ENCODE measurements at regions not wholly inside any gene's neighbourhood (a gene's known extent, or its start where the extent isn't known, plus 50 kb on each side); places are given as distances from the start of the nearest gene placed in this dataset.
A peak's percentile ranks its signal among the peaks of the same experiment; 100 is the strongest.

DNA sequence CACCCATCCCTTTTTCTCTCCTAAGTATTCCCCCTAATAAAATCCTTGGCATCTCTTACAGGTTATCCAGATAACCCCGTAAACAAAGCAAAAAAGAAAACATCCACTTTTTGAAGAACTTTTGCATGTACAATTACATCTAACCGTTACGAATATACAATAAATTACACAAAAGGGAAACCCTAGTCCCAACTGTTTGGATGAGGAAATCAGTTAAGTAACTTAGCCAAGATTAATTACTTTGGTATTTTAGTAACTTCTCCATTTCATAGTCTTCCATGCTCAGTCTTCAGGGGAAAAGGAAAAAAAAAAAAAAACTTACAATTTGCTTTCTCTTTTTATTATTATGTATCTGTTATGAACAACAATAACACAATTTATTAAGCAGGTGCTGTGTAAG lies 212.9 kb downstream of the ACTL7B start:
- no peak for DNase-seq

DNA sequence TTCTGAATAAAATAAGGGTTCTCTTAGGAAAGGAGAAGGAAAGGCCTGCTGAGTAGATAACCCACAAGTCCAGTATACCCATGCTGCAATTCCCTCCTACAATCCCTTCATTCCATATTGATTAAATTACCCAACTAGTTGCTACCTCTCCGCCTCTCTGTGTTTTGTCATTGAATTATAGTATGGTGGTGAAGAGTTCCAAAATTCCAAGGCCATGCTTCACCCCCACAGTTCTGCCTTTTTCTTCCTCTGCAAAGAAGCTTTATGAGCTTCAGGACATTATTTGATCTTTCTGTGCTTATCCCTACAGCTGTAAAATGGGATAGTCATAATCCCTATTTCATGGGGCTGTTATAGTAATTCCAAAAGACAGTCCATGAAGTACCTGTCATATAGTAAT lies 215.6 kb downstream of the ACTL7B start:
- peak; percentile 83 for DNase-seq

DNA sequence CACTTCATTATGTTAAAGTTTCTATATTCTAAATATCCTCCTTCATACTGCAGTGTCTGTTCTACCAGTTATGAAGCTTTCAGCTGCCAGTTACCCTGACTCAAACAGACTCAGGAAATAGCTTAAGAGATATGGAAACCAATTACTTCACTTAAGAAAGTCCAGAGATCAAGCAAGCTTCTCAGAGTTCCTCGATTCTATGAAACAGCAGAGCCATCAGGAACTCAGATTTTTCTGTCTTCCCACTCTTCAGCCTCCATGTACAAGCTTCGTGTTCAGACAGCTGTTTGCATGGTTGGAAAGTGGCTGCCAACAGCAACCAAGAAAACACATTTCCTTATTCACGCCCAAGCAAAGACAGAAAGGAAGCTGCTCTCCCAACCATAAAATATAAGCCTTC lies 216.1 kb downstream of the ACTL7B start:
- no peak for DNase-seq

DNA sequence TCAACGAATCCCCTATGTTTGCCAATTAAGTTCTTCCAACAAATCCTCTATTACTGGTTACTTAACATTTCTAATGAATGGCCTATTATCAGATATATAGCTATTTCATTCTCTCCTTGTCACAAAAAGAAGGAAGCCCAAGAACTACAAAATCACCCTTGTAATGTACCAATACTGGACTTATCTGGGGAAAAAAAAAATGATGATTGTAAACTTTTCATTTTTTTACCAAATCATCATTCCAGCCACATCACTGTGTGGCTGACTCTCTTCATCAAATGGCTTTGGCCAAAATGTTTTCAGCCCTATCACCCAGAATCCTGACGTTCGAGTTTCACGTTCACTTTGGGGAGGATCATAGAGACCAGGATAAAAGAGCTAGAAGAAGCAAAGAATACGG lies 216.7 kb downstream of the ACTL7B start:
- no peak for DNase-seq

DNA sequence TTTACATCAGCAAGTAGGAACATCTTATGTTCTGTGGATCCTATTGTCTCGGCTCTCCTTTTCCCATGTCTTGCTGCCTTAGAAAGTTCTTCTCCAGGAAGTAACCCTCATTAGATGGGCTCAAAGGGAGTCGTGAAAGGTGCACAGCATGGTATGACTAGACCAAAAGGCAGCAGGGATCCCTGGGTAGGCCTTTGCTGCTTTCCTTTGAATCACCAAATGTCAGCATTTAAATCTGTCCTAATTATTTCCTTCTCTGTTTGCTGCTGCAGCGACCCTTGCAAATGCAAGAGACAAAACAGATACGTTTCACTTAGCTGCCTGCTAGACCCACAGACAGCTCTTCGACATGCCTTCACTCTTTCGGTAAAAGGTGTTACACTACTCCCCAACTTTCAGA lies 218.4 kb downstream of the ACTL7B start:
- no peak for DNase-seq

DNA sequence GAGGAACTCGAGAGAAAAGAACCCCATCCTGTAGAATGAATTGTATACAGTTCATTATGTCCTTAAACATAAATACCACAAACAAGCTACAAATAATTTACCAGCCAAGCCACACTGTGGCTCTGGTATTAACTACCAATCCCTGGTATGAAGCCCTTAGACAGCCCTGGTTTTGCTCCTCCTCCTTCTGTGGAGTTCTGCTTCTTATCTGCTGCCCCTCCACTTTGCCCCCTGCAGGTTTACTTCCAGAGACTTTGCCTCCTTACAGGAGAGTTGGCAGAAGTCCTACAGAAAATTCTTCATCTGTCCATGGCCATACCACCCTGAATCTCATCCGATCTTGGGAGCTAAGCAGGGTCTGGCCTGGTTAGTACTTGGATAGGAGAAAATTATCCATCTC lies 219.8 kb downstream of the ACTL7B start:
- no peak for DNase-seq

DNA sequence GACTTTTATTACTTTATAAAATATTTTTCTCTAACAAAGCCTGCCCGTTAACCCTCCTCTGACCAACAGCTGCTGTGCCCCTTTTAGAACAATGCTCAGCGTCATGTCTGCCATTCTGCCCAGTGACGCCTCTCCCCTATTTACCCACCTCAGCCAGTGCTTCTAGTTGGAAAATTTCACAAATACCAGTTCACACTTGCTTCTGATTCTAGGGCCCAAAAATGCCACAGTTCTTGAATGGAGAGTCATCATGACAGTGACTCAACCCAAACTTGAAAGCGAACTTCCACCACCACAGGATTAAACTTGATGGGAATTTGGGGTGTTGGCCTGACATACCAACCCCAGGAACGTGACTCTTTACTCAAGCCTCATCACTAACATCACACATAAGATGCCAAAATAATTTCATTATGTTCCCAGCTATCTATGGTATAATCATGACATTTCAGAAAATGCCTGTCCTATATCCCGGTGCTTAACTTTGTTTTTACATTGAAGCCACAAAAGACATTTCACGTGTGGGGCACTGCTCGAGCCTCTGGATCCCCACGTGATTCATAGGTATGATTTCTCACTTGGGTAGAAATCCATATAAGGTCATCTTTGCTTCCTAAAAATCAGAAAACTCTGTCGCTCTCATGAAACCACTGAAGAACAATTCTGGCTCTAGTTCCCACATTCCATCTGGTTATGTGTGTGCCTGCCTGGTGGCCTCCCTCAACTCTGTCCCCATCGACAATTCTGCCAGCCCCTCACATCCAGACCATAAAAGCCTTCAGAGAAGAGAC lies 220.9 kb downstream of the ACTL7B start:
- peak; percentile 87 for DNase-seq

DNA sequence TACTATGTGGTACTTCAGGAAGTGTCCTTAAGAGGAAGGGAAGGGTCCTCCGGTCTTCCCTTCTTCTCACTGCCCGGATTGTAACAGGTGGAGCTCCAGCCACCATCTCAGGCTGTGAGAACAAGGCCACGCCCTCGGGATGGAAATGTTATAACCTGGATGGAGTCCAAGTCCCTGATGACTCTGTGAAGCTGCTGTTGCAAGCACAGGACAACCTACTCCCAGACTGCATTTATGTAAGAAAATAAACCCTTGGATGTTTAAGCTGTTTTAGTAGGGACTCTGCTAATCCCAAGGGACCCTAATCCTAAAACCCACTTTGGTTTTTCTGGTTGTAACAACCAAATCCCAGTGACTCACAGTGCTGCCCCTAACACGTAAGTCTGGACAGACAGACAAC lies 221.6 kb downstream of the ACTL7B start:
- peak; percentile 63 for DNase-seq

DNA sequence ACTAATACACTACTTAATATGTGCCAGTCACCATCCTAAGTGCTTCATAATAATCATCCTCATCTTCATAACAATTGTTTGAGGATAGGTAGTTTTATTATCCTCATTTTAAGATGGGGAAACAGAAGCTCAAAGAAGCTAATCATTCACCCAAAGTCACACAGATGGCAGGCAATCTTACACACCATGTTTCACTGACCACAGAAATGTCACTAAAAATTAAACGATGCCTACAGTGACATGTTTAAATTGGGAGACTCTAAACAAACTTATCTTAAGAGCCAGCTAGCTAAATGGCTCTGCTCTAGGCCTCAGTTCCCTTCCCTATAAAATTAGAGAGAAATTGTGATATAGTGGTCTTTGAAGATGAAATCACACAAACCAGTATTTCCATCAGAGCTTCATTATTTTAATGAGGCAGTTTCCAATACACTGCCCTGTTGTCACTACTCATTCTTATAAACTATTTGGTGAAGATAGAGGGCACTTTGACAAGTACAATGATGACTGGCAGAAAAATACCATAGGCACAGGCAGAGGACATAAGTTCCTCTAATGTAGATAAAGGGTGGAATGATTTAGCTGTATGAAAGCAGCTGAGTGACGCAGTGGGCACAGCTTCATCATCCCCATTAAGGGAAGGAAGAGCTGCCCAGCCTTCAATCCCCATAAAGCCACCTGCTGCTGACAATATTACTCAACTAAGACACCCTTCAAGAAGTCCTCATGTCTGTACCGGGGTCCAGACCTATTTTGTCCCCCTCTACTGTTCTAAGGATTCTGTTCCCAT lies 224.1 kb downstream of the ACTL7B start:
- DNase-seq = no peak

DNA sequence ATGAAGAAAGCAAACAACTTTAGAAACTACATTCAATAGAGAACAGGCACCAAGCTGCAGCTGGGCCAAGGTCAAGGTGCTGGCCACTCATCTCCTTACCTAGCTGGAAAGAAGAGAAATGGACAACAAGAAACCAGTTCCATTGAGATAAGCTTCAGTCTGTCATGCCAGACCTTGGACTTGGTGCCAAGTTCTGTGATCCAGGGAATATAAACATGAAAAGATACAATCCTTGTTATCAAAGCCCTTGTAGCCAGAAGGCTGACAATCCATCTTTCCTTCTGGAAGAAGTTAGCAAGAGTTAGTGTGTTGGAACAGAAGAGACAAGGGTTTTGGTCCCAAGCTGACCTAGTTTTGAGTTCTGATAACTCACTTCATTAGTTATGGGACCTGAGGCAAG lies 227.5 kb downstream of the ACTL7B start:
- no peak for DNase-seq

DNA sequence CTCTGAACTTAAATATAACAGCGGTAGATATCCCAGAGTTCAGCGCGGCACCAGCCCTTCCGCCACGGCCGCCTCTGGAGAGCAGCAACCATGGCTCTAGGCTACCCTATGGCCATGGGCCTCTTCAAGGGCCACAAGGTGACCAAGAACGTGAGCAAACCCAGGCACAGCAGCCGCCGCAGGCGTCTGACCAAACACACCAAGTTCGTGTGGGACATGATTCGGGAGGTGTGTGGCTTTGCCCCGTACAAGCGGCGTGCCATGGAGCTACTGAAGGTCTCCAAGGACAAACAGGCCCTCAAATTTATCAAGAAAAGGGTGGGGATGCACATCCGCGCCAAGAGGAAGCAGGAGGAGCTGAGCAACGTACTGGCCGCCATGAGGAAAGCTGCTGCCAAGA lies 229.0 kb downstream of the ACTL7B start:
- DNase-seq = no peak

DNA sequence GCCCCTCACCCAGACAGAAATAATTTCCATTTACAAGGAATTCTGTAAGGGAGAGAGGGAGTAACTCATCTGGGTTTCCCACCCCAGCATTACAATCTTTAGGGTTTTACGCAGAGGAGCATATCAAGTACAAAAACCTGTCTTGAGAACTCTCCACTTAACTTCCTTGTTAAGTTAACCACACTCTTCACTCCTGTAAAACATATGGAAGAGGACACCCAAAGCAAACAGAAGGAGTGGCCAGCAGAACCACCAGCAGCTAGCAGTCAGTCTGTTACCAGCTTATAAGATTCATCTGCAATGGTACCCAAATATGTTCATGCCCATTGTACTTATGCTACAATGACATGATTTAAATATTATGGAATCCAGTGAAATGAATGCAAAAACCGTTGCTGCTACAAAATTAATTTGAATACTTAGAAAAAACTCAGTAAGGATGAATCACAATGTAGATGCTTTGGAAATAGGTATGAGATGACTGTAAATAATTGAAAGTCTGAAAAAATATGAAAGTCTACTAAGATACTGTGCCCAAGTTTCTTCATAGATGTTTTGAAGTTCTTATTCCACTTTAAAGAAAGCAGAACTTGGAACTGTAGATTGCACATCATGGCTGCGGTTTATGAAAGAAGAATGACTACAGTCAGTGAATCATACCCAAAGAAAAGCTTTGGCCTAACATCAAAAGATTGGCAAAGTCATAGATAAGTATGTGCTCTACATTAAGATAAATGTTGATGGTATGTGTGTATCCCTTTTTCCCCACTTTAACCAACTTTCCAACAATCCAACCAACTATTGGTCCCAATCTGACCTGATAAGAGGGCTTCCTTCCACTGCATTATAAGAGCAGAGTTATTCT lies 233.6 kb downstream of the ACTL7B start:
- peak; percentile 85 for DNase-seq

DNA sequence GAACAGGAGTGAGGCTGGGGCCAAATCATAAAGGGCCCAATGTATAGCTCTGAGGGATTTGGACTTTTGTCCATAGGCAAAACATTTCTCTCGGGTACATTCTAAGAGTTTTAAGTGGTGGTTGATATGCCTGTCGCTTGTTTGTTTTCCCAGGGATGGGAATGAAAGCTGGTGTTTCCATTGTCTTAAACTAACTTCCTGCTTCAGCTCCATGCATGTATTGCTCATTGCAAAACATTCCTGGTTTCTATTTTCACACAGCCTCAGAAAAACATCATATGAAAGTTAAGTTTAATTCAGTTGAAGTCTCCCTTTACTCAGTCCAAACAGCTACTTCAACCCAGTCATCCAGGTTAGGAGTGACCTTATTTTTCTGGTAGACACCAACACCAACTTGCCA lies 235.0 kb downstream of the ACTL7B start:
- peak; percentile 28 for DNase-seq

DNA sequence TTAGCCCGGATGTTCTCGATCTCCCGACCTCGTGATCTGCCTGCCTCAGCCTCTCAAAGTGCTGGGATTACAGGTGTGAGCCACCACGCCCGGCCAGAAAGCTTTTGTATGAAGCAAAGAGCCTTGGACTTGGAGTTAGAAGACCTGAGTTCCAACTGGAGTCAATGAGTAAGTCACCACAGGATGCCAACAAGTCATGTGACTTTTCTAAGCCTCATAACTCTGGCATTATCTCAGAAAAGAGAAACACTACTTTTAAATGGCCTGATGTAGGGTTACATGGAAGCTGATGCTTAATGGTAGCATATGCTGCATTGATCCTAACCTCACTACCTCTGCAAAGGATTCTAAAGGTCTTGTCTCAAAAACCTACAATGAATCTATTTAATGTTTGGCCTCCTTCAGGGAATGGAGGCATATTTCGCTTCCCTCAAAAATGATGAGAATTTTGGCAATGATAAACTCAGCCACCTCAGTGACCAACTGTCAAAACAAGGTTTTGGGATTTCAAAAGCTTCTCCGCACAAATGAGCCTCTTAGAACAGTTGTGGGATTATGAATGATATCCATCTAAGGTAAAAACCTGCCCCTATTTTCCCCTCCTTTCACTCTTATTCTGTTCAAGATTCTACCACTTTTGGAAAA lies 236.8 kb downstream of the ACTL7B start:
- peak; percentile 63 for DNase-seq

DNA sequence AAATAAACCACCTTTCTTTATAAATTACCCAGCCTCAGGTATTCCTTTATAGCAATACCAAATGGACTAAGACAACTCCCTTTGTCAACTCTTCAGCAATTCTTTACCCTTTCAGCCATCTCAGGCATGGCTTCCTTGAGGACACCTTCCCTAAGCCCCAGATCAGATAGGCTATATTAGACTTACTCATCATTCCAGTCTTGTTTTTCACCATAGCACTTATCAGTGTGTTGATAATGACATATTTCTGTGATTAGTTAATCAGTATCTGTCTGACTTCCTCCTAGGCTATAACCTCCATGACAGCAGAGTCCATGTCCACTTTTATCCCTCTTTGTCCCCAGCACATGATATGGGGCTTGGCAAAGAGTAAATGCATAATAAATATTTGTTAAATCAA lies 238.1 kb downstream of the ACTL7B start:
- no peak for DNase-seq

DNA sequence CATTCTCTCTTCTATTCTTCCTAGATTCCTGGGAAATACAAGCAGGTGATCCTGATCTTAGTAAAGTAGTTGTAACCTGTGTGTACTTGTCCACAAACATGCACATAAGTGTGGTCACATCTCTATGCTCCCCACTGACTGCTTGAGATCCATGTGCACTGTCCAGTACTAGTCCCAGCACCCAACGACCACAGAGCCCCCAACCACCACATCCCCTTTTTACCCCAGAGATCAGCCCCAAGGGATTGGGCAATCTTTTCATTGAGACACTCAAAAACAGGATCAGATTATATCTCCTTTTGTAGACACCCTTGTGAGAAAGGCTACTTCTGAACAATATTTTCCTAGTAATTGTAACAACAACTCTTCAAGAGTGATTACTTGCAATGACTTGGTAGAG lies 240.6 kb downstream of the ACTL7B start:
- DNase-seq = no peak

DNA sequence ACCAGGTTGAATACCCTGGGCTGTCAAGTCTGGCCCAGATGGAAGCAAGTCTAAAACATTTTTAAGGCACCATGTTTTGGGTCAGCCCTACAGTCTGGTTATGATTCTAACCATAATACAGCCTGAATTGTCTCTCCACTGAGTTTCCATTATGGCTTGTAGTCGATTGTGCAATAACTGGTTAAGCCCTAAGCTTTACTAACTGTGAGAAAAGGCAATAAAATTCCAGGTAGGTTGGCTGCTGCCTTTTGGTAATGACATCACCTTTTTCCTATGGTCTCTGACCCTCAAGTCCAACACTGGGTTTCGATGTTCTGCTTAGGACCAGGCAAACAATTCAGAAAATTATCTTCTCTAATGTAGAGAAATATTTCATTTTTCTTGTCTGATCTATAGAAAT lies 243.3 kb downstream of the ACTL7B start:
- no peak for DNase-seq

DNA sequence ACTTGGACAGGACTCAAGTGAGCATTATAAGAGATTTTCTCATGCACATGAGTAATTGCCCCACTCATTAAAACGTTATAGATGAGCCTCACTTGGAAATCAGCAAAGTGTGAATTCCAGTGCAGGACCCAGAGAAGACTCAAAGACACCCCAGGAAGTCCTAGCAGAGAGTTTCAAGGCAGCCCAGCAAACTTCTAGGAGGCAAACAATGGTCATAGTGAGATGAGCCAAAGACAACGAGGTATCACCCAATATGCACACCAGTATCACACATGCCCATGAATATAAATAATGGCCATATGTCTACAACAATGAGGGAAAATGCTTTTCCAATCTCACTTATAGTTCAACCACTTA lies 245.9 kb downstream of the ACTL7B start:
- DNase-seq = no peak

DNA sequence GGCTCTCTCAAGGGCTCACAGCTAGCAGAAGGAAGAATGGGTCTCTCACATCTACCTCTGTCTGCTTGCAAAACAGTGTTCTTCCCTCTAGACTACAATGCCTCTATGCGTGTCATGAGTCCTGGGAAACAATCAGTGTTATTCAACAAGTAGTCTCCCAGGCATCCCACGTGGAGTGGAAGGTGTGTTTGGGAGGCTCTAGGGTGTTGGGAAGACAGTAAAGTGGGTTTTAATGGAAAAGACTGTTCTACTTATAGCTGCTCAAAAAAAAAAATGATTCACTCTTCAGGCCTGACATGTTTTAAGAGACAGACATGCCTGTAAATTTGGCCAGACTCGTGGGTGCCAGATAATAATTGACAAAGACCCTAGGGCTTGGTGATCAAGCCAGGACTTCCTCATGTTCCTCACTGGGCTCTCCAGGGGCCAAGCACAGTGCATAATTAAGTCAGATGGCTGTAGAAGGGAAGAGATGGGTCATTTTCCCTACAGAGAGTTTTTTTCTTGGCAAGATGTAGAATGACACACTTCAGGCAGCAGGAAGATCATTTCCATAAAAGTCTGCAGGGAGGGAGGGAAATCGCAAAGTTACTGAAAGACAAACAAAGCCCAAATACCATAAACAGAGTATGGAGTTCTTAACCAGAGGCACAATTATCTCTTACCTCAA lies 246.4 kb downstream of the ACTL7B start:
- DNase-seq = peak; percentile 75

DNA sequence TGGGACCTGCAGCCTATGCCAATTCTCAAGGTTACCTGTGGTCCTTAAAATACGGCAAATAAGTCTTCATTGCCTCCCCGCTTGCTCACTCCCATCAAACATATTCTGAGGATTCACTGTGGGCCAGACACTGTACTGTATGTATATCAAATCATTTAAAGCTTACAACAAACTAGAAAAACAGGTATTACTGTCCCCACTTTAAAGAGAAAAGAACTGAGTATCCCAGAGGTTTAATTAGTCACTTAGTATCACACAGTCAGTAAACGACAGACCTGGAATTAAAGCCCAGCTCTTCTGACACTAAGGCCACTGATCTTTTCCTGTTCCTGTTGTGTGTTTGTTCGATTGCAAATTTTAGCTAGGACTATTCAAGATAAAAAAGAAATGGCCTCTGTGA lies 248.2 kb downstream of the ACTL7B start:
- no peak for DNase-seq

DNA sequence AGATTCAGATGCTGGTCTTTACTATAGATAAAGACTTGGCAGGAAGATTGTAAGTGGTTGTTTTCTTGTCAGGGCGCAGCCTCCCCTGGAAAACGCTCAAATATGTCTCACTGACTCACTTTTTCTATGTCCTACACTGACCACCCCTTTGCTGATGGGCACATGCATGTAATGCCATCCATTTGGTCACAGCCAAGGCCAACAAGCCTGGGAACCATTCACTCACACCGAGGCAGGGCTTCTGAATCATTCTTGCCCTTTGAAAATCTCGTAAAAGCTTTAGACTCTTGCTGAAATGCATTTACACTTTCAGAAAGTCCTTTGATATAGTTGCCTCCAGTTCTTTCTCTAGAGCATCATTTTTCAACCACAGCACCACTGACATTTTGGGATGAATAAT lies 249.4 kb downstream of the ACTL7B start:
- no peak for DNase-seq

DNA sequence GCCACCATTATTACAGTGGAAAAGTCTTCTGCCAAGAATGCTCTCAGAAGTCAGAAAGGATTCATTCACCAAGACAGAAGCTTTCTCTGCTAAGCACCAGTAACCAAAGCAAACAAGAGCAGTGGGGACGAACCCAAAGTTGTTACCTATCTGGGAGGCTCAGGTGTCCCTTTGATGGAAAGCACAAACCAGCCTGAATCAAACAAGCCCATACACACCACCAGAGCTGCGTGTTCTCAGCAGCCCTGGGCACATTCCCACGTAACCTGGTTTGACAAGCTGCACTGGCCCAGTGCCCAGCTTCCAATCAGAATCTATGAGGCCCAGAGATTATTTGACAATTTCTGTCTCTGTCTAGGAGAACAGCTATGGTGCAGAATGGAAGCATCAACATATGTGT lies 252.6 kb downstream of the ACTL7B start:
- DNase-seq = no peak
